GM12873 (cell line): ENCODE measurements at regions not wholly inside any gene's neighbourhood (a gene's known extent, or its start where the extent isn't known, plus 50 kb on each side); places are given as distances from the start of the nearest gene placed in this dataset.

Experiments
- CTCF ChIP-seq: IDR thresholded peaks from 2 replicates; pipeline ENCODE4 v1.5.1; 2012; ENCODE audit warnings: low read depth, mild to moderate bottlenecking, moderate library complexity, low read length, control low read depth; ENCODE audit not compliant: insufficient read depth; ENCODE audit errors: missing control alignments

- no peak for TF ChIP-seq CTCF
Observed at GRCh38 chr12:93164103-93164880, 213.4 kb upstream of the NUDT4 start.

- no peak for TF ChIP-seq CTCF
Observed at GRCh38 chr12:93165384-93165932, 212.3 kb upstream of the NUDT4 start.

- TF ChIP-seq CTCF, result no peak
Observed at GRCh38 chr12:93166541-93167307, 211.0 kb upstream of the NUDT4 start.

GRCh38 chr12:93167331-93167730 lies 210.4 kb upstream of the NUDT4 start:
- no peak for TF ChIP-seq CTCF

GRCh38 chr12:93167841-93168492 lies 209.8 kb upstream of the NUDT4 start:
- TF ChIP-seq CTCF, result no peak

GRCh38 chr12:93168751-93169150 lies 209.0 kb upstream of the NUDT4 start:
- TF ChIP-seq CTCF, result no peak

- no peak for TF ChIP-seq CTCF
Observed at GRCh38 chr12:93169536-93169935, 208.2 kb upstream of the NUDT4 start.
